HUDEP-2 (cell line): ENCODE measurements at regions not wholly inside any gene's neighbourhood (a gene's known extent, or its start where the extent isn't known, plus 50 kb on each side); places are given as distances from the start of the nearest gene placed in this dataset.
"Not testable (repeated sequence)": the region's sequence is repeated elsewhere in the genome, so short reads cannot be mapped to it uniquely, and the experiment has no call there.

Source experiments
- DNase-seq, 76 experiments: peaks; one replicate each; lab custom pipeline; 2025; ENCODE audit not compliant: unreplicated experiment in 76 of 76; lab: John Stamatoyannopoulos, UW

DNA sequence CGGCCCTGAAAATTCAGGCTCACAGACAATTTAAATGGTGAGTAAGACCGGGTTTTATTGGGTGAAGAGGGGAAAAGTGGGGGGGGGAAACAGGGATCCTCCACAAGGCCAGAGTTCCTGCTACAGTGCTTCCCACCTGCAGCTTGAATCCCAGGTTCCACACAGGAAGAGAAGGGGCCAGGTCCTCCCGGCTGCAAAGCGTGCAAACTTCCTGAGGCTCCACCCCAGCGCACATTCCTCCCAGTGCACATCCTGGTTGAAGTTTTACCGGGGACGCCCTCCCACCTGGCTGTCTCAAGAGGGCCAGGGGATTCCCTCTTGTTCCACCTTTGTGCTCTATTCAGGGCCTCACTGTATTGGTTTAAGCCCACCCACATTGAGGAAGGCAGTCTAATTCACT is 347.7 kb upstream of the REG3G start:
- DNase-seq: no peak

DNA sequence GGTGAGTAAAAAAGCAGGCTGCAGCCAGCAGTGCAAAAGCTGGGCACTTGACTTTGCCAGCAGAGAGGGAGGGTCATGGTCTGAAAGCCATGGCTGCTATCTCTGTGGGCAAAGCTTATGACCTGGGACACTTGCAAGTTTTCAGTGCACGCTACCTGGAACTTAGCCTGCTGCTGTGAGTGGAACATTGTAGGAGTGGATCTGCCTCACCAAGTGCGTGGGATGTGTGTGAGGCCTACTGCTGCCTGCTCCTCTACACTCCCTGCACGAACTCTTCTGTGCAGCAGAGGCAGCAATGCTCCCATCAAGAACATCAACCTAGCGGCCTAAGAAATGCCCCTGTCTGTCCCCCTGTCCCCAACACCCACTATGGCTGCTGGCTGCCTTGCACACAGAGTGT is 344.1 kb upstream of the REG3G start:
- no peak for DNase-seq

DNA sequence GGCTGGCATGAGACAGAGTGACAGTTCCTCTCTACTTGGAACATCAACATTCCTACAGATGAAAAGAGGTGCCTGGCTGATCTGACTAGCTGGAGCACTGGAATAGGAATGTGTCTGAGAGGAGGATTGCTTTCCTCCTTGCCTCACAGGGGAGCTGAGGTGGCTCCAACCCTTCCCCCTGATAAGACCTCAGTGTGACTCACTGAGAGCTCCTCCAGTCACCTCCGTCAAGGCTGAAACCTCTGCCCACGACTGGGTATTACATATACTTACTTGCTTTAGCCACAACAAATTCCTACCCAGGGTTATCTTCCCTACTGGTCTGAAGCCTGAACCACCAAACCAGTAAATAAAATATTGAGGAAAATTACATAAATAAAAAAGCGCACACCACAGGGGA is 342.7 kb upstream of the REG3G start:
- no peak for DNase-seq

DNA sequence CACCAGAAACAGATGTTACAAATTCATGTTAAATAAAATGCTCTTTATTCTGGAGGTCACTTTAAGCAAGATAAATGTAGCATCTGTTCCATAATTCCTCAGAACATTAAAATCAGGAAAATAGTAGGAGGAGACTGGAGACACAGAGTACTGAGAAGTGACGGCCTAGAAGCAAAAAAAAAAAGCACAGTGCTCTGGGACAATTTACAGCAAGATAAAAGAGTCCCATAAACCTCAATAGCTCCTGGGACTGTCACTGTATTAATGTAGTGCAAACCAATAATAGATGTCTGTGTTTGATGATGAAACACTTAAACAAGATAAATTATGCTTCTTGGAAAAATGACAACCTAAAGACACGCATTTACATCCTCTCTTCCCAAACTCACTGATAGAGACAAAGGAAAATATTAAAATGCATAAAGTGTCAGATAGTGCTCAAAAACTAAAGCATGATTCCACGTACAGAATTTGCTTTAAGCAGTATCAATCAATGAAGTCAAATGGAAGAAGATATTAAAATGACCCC is 338.8 kb upstream of the REG3G start:
- DNase-seq: no peak

GRCh38 chr2:78699696-78700095 is 325.8 kb upstream of the REG3G start:
- DNase-seq: no peak

GRCh38 chr2:78701546-78701945 is 324.0 kb upstream of the REG3G start:
- no peak for DNase-seq

DNA sequence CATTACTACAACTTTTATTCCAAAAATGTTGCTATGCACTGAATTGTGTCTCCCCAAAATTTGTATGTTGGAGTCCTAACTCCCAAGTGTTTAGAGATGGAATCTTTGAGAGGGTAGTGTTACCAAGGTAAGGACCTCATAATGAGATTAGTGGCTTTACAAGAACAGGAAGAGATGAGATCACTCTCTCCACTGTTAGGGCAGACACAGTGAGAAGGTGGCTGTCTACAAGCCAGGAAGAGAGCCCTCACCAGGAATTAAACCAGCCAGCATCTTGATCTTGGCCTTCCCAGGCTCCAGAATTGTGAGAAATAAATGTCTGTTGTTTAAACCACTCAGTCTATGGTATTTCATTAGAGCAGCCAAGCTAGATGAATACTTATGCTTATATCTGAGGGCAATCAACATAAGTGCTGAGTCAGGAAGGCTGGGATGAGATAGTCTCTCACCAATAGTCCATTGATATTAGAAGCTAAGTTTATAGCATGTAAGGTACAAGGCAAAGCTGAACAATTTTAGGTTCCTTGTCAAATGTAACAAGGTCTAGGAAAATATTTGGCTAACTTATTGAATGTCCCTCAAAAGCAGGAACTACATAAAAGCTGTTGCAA is 317.6 kb upstream of the REG3G start:
- DNase-seq: no peak

DNA sequence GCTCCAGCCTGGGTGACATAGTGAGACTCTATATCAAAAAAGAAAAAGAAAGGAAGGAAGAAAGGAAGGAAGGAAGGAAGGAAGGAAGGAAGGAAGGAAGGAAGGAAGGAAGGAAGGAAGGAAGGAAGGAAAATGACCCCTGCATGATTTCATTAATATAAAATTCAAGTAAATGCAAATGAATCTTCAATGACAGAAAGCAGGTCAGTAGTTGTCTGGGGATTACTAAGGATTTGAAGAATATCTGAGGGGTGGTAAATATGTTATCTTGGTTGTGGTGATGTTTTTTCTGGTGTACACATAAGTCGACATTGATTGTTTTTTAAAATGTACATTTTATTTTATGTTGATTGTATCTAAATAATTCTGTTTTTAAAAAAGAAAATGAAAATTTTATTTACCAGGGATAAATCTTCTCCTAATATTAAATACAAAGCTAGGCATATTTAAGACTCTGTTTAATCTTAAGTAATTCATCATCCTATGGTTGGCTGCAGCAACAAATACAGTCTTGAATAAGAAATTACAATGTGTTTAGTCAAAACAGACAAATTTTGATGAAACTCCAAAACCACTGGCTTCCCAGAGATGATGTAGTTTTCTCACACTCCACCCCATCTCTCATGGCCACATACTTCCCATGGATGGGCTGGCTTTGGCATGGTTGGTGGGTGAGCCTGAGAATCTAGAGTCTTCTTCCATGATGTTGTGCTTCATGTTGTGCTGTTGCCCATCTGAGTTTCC is 314.7 kb upstream of the REG3G start:
- no peak for DNase-seq

DNA sequence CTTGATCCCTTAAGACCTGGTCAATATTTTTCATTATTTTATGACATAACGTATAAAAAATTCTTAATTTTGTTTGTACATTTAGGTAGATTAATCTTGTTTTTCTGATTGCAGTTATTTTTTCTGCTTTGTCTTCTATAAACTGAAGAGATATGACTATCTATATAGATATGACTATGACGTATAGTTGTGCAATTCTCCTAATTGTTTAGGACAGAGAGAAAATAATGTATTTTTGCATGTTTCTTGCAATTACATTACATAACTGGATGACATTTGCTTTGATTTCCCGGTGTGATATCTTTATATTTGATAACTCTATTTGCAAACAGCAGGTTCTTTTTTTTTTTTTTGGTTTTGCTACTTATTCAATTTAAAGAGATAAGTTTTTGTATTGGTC is 310.2 kb upstream of the REG3G start:
- DNase-seq: no peak

GRCh38 chr2:78718024-78718423 is 307.5 kb upstream of the REG3G start:
- DNase-seq: no peak

DNA sequence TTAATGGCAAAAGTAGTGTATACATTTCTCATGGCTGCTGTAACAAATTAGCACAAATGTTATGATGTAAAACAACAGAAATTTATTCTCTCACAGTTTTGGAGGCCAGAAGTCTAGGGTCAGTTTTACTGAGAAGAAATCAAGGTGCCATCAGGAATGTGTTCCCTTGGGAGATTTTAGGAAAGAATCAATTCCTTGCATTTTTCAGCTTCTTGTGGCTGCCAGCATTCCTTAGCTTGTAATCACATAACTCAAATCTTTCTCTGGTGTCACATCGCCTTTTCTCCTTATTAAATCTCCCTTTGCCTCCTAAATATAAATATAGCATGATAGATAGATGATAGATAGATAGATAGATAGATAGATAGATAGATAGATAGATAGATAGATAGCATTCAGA is 307.0 kb upstream of the REG3G start:
- DNase-seq: no peak

GRCh38 chr2:78721355-78722033 is 304.0 kb upstream of the REG3G start:
- DNase-seq: no peak

- DNase-seq: no peak
These were observed 291.3 kb upstream of the REG3G start for GRCh38 chr2:78734221-78734620.

- DNase-seq: no peak
These were observed 286.2 kb upstream of the REG3G start for GRCh38 chr2:78739282-78739681.

DNA sequence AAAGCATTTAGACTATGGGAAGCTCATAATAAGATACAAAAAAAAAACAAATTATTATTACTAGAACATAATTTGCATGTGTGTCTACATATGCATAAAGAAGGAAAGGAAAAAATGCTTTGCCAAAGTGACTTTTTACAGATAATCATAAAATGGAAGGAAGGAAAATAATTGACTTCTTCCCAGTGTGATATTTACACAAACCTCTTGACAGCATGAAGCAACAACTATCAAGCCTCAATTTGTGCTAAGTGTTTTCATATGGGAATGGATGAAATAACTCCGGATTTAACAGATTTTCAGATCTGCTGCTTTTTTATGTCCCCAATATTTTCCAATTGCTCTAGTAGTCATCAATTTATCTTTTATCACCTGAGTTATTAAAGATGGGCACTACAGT is 275.9 kb upstream of the REG3G start:
- no peak for DNase-seq

GRCh38 chr2:78750219-78750618 is 275.3 kb upstream of the REG3G start:
- DNase-seq: no peak

DNA sequence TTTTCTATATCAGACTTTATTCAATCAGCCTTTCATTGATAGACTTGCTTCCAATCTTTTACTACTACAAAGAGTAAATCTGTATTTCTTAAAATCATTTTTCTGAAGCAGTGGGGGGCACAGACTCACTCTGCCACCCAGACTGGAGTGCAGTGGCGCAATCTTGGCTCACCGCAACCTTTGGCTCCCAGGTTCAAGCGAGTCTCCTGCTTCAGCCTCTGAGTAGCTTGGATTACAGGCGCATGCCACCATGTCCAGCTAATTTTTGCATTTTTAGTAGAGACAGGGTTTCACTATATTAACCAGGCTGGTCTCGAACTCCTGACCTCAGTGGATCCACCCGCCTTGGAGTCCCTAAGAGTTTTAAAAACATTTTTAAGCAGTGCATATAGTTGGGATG is 270.6 kb upstream of the REG3G start:
- no peak for DNase-seq

DNA sequence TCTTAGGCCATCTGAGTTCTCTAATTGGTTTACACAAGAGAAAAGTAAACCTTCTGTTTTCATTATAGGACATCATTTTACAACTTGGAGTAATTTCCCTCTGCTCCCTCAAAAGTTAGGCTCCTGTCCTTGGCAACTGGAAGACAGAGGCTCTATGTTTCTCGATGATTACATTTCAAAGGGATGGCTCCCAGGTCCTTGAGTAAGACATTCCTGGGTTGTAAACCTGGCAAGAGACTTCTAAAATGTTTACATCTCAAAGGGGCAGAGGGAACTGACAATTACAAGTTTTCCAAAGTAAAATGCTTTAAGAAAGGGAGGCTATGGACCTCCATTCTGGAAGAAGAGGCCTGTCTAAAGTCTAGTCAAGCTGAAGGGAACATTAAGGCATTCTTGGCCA is 268.3 kb upstream of the REG3G start:
- DNase-seq: no peak

DNA sequence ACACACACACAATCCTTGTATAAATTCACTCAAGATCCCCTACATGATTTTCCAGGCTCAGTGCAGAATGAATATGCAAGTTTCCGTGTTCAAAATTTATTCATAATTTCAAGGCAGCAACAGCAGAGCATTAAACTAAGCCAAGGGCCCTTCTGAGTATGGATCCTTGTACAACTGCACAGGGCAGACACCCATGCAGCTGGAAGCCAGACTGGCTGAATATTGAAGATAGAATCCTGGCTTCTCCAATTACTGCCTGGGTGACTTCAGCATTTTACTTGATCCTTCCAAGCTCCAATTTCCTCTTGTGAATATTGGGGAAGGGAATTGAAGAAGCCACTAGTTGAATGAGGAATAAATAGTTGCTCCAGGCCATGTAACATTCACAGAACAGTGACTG is 267.9 kb upstream of the REG3G start:
- no peak for DNase-seq

- not testable (repeated sequence) for DNase-seq
These were observed 266.7 kb upstream of the REG3G start for GRCh38 chr2:78758765-78759164.

DNA sequence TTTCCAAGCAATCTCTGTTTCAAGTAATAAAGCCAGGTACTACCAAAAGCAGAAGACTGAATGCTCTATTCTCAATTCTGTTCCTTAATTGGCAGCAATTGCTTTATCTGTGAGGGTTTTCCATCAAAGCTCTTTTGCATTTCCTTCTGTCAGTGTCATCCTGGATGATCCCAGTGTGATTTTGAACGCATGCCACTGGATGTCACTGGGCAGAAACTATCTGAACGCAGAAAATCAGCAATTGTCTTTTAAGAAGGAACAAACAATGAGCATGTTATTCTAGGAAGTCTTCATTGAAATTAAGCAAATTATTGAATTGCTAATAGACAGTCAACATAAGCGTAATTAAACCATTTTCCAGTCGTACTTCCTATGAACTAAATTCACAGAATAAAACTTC is 259.0 kb upstream of the REG3G start:
- DNase-seq: no peak

DNA sequence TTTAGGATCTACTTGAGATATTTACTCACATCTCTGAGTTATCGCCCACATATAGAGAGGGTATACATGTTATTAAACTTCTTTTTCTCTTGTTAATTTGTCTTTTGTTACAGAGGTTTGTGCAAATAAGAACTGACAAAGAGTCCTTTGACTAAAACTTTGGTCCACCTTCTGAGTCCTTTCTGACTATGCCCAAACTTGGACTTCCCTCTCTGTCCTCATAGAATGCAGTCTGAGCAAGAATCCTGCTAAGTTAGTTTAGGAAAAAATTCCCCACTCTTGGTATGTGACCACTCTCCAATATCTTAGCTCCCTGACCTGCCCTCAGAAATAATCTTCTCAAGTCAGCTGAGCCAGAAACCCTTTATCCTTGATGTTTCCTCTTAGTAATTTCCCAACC is 257.5 kb upstream of the REG3G start:
- no peak for DNase-seq
